GM18519 (cell line): ENCODE measurements at regions not wholly inside any gene's neighbourhood (a gene's known extent, or its start where the extent isn't known, plus 50 kb on each side); places are given as distances from the start of the nearest gene placed in this dataset.
"Not testable (repeated sequence)": the region's sequence is repeated elsewhere in the genome, so short reads cannot be mapped to it uniquely, and the experiment has no call there.

Source experiments
- ATAC-seq: cut with Tn5 transposase; IDR thresholded peaks from one replicate; pipeline ENCODE4 v1.9.1; 2021; ENCODE audit warnings: mild to moderate bottlenecking, moderate library complexity; ENCODE audit not compliant: unreplicated experiment, low FRiP score

GRCh38 chr20:22729616-22730236, 145.4 kb upstream of the FOXA2 start:
- no peak for ATAC-seq

- ATAC-seq, result no peak
Observed at GRCh38 chr20:22732751-22733150, 148.4 kb upstream of the FOXA2 start.

- ATAC-seq, result not testable (repeated sequence)
Observed at GRCh38 chr20:22734946-22735647, 150.7 kb upstream of the FOXA2 start.

- no peak for ATAC-seq
Observed at GRCh38 chr20:22740829-22741228, 156.5 kb upstream of the FOXA2 start.

- no peak for ATAC-seq
Observed at GRCh38 chr20:22744341-22745193, 160.2 kb upstream of the FOXA2 start.

GRCh38 chr20:22745194-22745500, 160.8 kb upstream of the FOXA2 start:
- no peak for ATAC-seq

- ATAC-seq, result no peak
Observed at GRCh38 chr20:22746957-22747356, 162.6 kb upstream of the FOXA2 start.

GRCh38 chr20:22752324-22752723, 168.0 kb upstream of the FOXA2 start:
- no peak for ATAC-seq

- no peak for ATAC-seq
Observed at GRCh38 chr20:22757424-22758183, 173.2 kb upstream of the FOXA2 start.

GRCh38 chr20:22758815-22759214, 174.4 kb upstream of the FOXA2 start:
- no peak for ATAC-seq

GRCh38 chr20:22762576-22763256, 178.3 kb upstream of the FOXA2 start:
- no peak for ATAC-seq

- ATAC-seq, result no peak
Observed at GRCh38 chr20:22763257-22763906, 179.0 kb upstream of the FOXA2 start.

- no peak for ATAC-seq
Observed at GRCh38 chr20:22768266-22769178, 184.2 kb upstream of the FOXA2 start.

GRCh38 chr20:22770241-22770800, 185.9 kb upstream of the FOXA2 start:
- ATAC-seq, result no peak

- ATAC-seq, result no peak
Observed at GRCh38 chr20:22771706-22772105, 187.3 kb upstream of the FOXA2 start.

GRCh38 chr20:22773344-22773743, 189.0 kb upstream of the FOXA2 start:
- ATAC-seq, result no peak

- ATAC-seq, result no peak
Observed at GRCh38 chr20:22775256-22775655, 190.9 kb upstream of the FOXA2 start.

- ATAC-seq, result no peak
Observed at GRCh38 chr20:22775671-22776139, 191.3 kb upstream of the FOXA2 start.
